HPDE6-E6E7 (cell line): ENCODE measurements at regions not wholly inside any gene's neighbourhood (a gene's known extent, or its start where the extent isn't known, plus 50 kb on each side); places are given as distances from the start of the nearest gene placed in this dataset.
"Not testable (repeated sequence)": the region's sequence is repeated elsewhere in the genome, so short reads cannot be mapped to it uniquely, and the experiment has no call there.

Experiments used
- DNase-seq: peaks from one replicate; pipeline ENCODE4 v3.0.0; 2011; ENCODE audit warnings: missing footprints; ENCODE audit errors: extremely low spot score

- DNase-seq, result no peak
Observed at GRCh38 chr5:66413931-66414330, 182.3 kb upstream of the MAST4 start.

DNA sequence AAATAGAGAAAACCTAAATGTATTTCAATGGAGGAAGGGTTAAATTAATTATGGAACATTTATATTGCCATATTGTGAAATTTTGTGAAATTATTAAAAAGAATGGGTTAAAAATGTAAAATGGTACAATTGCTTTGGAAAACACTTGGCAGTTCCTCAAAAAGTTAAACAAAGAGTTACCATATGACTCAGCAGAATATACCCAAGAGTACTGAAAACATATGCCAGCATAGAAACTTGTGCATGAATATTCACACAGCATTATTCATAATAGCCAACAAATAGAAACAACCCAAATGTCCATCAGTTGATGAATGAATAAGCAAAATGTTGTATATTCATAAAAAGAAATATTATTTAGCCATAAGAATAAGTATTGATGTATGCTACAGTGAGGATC is 181.0 kb upstream of the MAST4 start:
- DNase-seq, result no peak

DNA sequence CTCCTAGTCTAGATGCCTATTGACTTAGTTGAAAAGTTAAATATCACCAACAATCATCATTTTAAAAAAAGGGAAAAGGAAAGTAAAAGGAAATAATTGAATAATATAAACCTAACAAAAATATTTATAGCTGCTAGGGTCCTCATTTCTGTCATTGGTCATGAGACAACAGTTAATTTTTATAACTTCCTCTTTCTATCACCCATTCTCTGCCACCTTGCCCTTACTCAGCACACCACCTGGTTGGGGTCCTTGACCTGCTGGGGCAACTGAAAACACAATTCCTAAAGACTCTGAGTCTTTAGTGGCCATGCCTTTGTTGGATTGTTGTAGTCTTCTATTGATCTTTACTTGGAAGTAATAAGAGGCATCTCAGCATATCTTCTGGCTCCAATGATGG is 179.5 kb upstream of the MAST4 start:
- no peak for DNase-seq

DNA sequence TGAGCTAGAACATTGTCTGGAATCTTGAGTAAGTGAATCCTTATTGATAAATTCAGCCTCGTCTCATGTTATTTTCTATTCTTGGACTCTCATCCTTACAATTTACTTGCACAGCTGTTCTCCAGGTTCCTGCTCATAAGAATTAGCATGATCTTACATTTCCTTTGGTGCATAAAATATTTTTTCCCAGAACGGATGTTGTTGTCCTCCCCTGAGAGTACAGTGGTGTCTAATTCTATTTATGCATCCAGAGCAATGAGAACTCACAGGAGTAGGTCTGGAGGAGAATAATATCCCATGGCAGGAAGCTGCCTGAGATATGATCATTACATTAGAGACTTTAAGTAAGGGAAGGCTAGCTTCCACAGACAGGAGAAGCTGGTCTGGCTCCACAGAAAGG is 178.4 kb upstream of the MAST4 start:
- DNase-seq, result no peak

DNA sequence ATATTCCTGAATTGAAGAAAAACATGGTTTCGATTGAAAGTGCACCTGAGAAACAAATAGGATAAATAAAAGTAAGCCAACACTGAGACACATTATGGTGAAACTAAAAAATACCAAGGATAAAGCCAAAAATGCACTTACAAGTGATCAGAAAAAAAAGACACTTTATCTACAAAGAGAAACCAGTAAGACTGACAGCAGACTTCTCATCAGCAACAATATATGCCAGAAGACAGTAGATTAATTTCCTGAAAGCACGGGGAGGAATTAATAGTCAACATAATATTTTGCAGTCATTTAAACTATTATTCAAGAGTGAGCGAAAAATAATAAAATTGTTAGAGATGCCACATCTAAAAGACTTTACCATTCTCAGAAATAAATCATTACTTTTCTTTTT is 172.7 kb upstream of the MAST4 start:
- DNase-seq, result no peak

- no peak for DNase-seq
Observed at GRCh38 chr5:66425842-66426241, 170.4 kb upstream of the MAST4 start.

DNA sequence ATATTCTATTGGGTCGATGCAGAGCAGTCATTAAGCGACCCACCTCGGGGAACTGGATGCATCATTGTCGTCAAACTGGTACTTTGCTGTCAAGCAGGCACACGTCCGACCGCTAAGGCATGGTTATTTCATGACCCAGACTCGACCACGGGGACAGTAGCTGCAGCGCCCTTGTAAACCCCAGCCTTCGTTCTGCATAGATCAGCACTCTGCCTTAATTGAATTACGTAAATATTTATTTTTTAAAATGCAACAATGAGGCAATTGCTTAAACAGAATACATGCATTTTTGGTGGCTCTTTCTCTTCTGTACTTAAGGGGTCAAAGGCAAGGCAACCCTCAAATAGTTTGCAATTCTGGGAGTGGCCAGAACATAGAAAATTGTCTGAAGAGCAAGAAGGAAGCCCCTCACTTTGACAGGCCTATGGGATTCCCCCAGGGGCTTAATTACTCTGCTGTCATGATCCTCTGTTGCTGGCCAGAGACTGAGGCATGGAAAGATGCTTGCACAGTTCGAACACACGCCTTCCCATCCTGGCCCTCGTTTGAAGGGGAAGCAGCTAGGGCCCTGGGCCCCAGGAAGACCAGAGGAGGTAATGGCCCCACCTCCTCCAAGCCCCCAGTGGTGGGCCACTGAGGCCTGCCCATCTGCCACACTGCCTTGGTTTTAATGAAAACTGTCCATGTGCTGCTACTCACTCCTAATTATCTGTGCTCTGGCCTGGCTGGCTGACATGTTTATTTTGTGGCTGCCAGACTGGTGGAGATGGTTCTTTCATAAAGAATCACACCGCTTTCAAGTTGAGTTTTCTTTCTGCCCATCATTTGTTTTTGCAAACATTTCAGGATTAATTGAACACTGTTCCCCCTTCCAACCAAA is 169.7 kb upstream of the MAST4 start:
- no peak for DNase-seq

DNA sequence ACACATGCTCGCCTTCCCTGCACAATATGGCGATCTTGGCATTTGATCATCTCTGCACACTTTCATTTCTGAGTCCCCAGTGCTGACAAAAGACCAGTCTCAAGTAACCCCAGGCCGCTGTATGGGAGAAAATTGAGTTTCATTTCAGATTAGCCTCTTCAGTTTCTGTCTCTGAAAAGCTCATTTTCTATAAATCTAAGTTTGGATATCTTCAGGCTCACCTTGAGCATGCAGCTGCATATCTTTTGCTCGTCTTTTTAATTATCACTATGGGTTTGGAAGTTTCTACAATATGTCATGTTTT is 169.1 kb upstream of the MAST4 start:
- no peak for DNase-seq

- DNase-seq, result peak; percentile 9
Observed at GRCh38 chr5:66436721-66437120, 159.5 kb upstream of the MAST4 start.

DNA sequence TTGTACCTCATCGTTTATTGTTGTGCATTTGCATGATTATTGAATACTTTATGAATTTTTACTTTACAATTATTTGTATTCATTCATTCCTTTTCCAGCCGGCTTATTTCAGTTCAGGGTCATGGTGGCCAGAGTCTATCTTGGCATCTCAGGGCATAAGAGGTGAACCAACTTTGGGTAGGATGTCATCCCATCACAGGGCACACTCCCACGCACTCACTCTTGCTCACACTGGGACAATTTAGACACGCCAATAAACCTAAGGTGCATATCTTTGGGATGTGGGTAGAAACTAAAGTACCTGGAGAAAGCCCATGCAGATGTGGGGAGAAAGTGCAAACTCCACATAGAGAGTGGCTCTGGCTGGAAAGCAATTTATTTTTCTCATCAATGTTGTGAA is 158.1 kb upstream of the MAST4 start:
- DNase-seq, result no peak

- DNase-seq, result no peak
Observed at GRCh38 chr5:66438696-66439095, 157.5 kb upstream of the MAST4 start.

- DNase-seq, result no peak
Observed at GRCh38 chr5:66440202-66440680, 156.0 kb upstream of the MAST4 start.

DNA sequence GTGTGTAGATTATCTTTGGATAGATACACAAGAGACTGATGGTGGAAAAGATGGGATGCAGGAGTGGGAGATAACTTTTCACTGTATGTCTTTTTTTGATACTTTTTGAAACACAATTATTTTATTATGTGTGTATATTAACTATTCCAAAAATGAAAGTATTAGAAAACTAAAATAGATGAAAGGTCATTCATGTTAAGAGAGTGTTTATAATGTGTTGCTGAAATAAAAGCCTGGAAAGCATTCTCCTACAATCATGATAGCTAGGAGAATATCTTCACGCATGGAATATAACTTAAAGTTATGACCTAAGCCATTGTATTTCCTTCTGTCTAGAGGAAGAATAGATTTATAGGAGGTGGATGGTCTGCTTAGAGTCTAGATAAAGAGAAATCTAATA is 154.8 kb upstream of the MAST4 start:
- DNase-seq, result no peak

- DNase-seq, result no peak
Observed at GRCh38 chr5:66442951-66443445, 153.2 kb upstream of the MAST4 start.

DNA sequence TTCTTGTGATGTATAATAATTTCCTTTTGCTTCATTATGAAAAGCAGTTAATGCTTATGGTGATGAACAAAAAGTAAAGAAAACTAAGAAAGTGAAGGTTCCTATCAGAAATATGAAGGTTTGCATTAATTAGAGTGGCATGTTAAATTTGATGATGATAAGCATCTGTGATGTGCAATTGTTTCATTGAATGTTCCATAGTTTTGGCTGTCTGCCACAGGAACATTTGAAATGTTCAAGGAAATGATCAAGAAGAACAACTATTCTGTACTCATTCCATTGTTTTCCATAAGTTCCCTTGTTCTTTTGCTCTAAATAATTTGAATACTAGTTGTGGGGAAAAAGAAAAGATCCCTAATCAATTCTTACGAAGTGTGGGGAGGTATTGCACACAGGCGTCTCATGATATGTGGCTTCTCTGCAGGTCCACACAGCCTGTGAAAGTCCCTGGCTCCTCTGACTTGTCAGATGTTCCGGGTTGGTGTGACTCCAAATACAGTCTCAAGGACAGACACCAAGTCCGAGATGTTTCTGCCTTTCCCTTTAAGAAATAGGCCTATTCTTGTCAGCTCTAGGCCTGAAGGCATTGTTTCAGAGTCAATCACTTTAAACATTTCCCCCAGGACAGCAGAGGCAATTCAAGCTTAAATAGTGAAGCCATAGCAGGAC is 152.6 kb upstream of the MAST4 start:
- DNase-seq, result no peak

GRCh38 chr5:66448070-66448469 is 148.1 kb upstream of the MAST4 start:
- DNase-seq, result not testable (repeated sequence)

GRCh38 chr5:66450237-66450636 is 146.0 kb upstream of the MAST4 start:
- DNase-seq, result no peak

GRCh38 chr5:66450988-66451387 is 145.2 kb upstream of the MAST4 start:
- DNase-seq, result no peak

- no peak for DNase-seq
Observed at GRCh38 chr5:66452109-66452508, 144.1 kb upstream of the MAST4 start.

DNA sequence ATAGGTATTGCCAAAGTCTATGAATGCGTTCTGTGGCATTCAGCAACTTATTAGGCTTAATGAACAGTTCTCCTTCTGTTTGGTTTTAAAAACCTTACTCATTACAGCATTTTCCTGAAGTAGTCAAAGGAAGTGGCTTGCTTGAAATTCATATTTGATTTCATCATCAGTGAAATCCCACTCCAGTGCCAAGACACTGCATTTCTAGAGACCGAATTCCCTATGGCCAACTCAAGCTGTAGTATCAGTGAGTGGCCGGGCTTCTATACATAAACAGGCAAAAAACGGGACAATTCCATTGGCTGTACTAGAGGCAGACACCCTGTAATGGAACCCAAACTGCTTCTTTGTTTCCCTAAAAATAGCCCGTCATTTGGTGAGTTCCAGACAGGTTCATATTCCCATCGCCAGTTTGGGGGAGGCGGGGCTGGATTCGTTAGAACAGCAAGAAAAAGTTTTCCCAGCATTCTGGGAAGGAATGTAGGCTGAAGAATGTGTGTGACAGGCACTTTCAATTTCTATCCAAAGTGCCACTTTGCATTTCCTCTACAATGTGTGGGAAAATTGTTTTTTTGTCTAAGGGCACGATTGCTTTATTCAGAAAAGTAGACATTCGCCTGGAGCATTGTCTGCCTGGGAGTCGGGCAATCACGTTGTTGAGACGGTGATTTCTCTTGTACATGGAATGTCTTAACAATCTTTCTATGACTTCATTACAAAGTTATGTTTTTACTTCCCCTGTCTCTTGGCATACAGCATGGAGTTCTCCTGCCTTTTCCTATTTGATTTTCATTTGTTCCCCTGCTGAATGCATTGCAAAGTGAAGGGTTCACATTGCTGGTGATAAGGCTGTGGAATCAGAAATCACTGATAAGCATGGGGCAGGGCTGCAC is 141.8 kb upstream of the MAST4 start:
- DNase-seq, result no peak

DNA sequence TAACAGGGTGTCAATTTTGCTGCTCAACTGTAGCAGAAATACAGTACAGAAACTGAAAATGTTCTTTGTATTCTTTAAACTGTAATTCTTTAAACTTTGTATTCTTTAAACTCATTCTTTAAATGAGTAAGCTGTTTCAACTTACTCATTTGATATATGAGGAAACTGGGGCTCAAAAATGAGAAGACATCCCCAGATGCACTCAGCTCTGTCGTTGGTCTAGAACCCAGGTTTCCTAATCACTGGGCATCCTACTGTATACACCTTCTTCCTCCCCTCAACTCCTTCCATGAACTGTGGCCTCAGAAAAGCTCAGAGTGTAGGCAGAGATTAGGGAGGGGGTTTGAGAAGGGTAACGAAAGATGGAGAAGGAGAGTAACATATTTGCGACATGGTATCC is 136.5 kb upstream of the MAST4 start:
- DNase-seq, result no peak

GRCh38 chr5:66467564-66467963 is 128.6 kb upstream of the MAST4 start:
- DNase-seq, result no peak
